ENCODE measurements at regions not wholly inside any gene's neighbourhood (a gene's known extent, or its start where the extent isn't known, plus 50 kb on each side); places are given as distances from the start of the nearest gene placed in this dataset.
A peak's percentile ranks its signal among the peaks of the same experiment; 100 is the strongest.

- no peak overlapping the region for H3K4me3 Mint-ChIP-seq
These were observed 349.3 kb downstream of the MFSD1 start for GRCh38 chr3:159151130-159151529.

More at GRCh38 chr3:159151130-159151529, 349.3 kb downstream of the MFSD1 start:
- Histone ChIP-seq H3K4me2 (no peak overlapping the region), H3F3A (replicated peaks; ENCODE audit: low read depth) (no peaks in the 10 kb centered on the region), H3K4me1 (ENCODE audit: insufficient read depth) (peaks cover 16% of the 10 kb centered on the region), H4K20me1 (replicated peaks; ENCODE audit: insufficient read depth) (no peaks in the 10 kb centered on the region), H2AFZ (no peak overlapping the region), H3K79me2 (replicated peaks; ENCODE audit: insufficient read depth) (no peaks in the 10 kb centered on the region), H3K4me3 (no peak overlapping the region), H3K9me2 (ENCODE audit: insufficient read depth) (no peaks in the 10 kb centered on the region), H3K27me3 (ENCODE audit: insufficient read depth) (no peaks in the 10 kb centered on the region), H3K27ac (ENCODE audit: low read depth) (no peak overlapping the region), H3K36me3 (ENCODE audit: insufficient read depth) (no peaks in the 10 kb centered on the region)
- DNase-seq (ENCODE audit: low spot score) (no peak), ATAC-seq (0 out of 3 replicates have a peak, but pooled peaks have one; percentile 28)
- peaks cover 17% of the 10 kb centered on the region for H3K4me1 Mint-ChIP-seq
- H3K27me3 Mint-ChIP-seq (ENCODE audit: insufficient read depth, low read depth, poor library complexity): no peaks in the 10 kb centered on the region
- no peak for TF ChIP-seq NANOG (IDR thresholded peaks at IDR 0.05; ENCODE audit: borderline replicate concordance)
- no peak for TF ChIP-seq CREB1 (CRISPR knock-in tag; IDR thresholded peaks at IDR 0.05; ENCODE audit: low read depth)
- TF ChIP-seq EZH2phosphoT487 (IDR thresholded peaks at IDR 0.05; ENCODE audit: unreplicated experiment): no peak
- TF ChIP-seq, protein P1, sequence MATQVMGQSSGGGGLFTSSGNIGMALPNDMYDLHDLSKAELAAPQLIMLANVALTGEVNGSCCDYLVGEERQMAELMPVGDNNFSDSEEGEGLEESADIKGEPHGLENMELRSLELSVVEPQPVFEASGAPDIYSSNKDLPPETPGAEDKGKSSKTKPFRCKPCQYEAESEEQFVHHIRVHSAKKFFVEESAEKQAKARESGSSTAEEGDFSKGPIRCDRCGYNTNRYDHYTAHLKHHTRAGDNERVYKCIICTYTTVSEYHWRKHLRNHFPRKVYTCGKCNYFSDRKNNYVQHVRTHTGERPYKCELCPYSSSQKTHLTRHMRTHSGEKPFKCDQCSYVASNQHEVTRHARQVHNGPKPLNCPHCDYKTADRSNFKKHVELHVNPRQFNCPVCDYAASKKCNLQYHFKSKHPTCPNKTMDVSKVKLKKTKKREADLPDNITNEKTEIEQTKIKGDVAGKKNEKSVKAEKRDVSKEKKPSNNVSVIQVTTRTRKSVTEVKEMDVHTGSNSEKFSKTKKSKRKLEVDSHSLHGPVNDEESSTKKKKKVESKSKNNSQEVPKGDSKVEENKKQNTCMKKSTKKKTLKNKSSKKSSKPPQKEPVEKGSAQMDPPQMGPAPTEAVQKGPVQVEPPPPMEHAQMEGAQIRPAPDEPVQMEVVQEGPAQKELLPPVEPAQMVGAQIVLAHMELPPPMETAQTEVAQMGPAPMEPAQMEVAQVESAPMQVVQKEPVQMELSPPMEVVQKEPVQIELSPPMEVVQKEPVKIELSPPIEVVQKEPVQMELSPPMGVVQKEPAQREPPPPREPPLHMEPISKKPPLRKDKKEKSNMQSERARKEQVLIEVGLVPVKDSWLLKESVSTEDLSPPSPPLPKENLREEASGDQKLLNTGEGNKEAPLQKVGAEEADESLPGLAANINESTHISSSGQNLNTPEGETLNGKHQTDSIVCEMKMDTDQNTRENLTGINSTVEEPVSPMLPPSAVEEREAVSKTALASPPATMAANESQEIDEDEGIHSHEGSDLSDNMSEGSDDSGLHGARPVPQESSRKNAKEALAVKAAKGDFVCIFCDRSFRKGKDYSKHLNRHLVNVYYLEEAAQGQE (IDR thresholded peaks at IDR 0.05; ENCODE audit: unreplicated experiment): no peak
- TF ChIP-seq POLR2AphosphoS5 (IDR thresholded peaks at IDR 0.05; ENCODE audit: low read depth): no peak
- no peak for TF ChIP-seq JUNB (IDR thresholded peaks at IDR 0.05; ENCODE audit: unreplicated experiment)
- TF ChIP-seq ETS1 (IDR thresholded peaks at IDR 0.05): no peak
- no peak for TF ChIP-seq CTCF (conservative IDR thresholded peaks at IDR 0.05; ENCODE audit: low read depth in 2 of 2)
- TF ChIP-seq STAT1 (IDR thresholded peaks at IDR 0.05; ENCODE audit: unreplicated experiment): no peak
- TF ChIP-seq ZNF331 (CRISPR knock-in tag; IDR thresholded peaks at IDR 0.05; ENCODE audit: low read depth): no peak
- TF ChIP-seq, protein P2, sequence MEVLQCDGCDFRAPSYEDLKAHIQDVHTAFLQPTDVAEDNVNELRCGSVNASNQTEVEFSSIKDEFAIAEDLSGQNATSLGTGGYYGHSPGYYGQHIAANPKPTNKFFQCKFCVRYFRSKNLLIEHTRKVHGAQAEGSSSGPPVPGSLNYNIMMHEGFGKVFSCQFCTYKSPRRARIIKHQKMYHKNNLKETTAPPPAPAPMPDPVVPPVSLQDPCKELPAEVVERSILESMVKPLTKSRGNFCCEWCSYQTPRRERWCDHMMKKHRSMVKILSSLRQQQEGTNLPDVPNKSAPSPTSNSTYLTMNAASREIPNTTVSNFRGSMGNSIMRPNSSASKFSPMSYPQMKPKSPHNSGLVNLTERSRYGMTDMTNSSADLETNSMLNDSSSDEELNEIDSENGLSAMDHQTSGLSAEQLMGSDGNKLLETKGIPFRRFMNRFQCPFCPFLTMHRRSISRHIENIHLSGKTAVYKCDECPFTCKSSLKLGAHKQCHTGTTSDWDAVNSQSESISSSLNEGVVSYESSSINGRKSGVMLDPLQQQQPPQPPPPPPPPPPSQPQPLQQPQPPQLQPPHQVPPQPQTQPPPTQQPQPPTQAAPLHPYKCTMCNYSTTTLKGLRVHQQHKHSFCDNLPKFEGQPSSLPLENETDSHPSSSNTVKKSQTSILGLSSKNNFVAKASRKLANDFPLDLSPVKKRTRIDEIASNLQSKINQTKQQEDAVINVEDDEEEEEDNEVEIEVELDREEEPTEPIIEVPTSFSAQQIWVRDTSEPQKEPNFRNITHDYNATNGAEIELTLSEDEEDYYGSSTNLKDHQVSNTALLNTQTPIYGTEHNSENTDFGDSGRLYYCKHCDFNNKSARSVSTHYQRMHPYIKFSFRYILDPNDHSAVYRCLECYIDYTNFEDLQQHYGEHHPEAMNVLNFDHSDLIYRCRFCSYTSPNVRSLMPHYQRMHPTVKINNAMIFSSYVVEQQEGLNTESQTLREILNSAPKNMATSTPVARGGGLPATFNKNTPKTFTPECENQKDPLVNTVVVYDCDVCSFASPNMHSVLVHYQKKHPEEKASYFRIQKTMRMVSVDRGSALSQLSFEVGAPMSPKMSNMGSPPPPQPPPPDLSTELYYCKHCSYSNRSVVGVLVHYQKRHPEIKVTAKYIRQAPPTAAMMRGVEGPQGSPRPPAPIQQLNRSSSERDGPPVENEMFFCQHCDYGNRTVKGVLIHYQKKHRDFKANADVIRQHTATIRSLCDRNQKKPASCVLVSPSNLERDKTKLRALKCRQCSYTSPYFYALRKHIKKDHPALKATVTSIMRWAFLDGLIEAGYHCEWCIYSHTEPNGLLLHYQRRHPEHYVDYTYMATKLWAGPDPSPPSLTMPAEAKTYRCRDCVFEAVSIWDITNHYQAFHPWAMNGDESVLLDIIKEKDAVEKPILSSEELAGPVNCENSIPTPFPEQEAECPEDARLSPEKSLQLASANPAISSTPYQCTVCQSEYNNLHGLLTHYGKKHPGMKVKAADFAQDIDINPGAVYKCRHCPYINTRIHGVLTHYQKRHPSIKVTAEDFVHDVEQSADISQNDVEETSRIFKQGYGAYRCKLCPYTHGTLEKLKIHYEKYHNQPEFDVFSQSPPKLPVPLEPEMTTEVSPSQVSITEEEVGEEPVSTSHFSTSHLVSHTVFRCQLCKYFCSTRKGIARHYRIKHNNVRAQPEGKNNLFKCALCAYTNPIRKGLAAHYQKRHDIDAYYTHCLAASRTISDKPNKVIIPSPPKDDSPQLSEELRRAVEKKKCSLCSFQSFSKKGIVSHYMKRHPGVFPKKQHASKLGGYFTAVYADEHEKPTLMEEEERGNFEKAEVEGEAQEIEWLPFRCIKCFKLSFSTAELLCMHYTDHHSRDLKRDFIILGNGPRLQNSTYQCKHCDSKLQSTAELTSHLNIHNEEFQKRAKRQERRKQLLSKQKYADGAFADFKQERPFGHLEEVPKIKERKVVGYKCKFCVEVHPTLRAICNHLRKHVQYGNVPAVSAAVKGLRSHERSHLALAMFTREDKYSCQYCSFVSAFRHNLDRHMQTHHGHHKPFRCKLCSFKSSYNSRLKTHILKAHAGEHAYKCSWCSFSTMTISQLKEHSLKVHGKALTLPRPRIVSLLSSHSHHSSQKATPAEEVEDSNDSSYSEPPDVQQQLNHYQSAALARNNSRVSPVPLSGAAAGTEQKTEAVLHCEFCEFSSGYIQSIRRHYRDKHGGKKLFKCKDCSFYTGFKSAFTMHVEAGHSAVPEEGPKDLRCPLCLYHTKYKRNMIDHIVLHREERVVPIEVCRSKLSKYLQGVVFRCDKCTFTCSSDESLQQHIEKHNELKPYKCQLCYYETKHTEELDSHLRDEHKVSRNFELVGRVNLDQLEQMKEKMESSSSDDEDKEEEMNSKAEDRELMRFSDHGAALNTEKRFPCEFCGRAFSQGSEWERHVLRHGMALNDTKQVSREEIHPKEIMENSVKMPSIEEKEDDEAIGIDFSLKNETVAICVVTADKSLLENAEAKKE (CRISPR knock-in tag; IDR thresholded peaks at IDR 0.05): no peak
- no peaks in the 10 kb centered on the region for H3K36me3 Mint-ChIP-seq (ENCODE audit: low read depth)
- no peak overlapping the region for H3K27ac Mint-ChIP-seq
- H3K9me3 Mint-ChIP-seq: no peaks in the 10 kb centered on the region
